GM20000 (cell line): ENCODE measurements at regions not wholly inside any gene's neighbourhood (a gene's known extent, or its start where the extent isn't known, plus 50 kb on each side); places are given as distances from the start of the nearest gene placed in this dataset.

ENCODE experiments used
- DNase-seq: peaks from one replicate; pipeline ENCODE4 v3.0.0; 2012; ENCODE audit warnings: low spot score
- CTCF ChIP-seq: IDR thresholded peaks from 2 replicates; pipeline ENCODE4 v1.5.1; 2012; ENCODE audit warnings: mild to moderate bottlenecking, control low read depth; ENCODE audit errors: extremely low read depth, missing control alignments

GRCh38 chr3:22569570-22569969, 633.6 kb upstream of the UBE2E2 start:
- no peak for TF ChIP-seq CTCF
- no peak for DNase-seq

DNA sequence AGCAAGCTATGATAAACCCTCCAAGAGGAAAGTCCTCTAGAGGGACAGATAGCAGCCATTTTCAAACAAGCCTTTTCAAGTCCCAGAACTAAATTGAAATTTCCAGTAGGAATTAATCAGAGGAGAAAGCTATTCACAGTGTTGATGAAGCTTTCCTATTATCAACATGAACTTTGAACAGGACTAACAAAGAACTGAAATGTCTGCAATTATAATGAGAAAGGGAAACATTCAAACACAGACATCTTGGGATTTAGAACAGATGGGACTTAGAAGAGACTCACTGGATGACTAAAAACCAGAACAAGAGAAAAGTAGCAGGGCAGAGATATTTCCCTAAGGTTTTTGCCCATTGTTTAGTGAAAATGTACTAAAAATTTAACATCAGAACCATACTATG, 622.1 kb upstream of the UBE2E2 start:
- DNase-seq: no peak
- no peak for TF ChIP-seq CTCF

DNA sequence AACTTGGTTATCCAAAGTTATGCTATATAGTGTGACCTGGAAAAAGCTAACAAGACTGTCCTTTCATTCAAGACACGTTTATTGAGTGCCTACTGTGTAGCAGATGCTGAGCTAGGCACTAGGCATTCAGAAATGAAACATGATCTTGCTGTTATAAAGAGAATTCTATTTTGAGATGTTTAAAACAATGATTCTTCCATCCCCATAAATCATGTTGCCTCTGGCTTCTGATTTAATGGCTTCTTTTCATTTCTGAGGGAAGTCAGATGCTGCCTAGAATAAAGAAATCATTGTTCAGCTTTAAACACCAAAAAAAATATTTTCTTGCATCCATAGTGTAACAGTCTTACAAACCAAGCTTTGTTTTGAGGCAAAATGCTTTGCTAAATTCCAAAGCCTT, 620.9 kb upstream of the UBE2E2 start:
- no peak for DNase-seq

GRCh38 chr3:22585504-22585903, 617.6 kb upstream of the UBE2E2 start:
- TF ChIP-seq CTCF: no peak
- no peak for DNase-seq

More for the DNA sequence above, 620.9 kb upstream of the UBE2E2 start:
- TF ChIP-seq CTCF: no peak

- no peak for DNase-seq
- no peak for TF ChIP-seq CTCF
These were observed 617.2 kb upstream of the UBE2E2 start for GRCh38 chr3:22585911-22586310.

DNA sequence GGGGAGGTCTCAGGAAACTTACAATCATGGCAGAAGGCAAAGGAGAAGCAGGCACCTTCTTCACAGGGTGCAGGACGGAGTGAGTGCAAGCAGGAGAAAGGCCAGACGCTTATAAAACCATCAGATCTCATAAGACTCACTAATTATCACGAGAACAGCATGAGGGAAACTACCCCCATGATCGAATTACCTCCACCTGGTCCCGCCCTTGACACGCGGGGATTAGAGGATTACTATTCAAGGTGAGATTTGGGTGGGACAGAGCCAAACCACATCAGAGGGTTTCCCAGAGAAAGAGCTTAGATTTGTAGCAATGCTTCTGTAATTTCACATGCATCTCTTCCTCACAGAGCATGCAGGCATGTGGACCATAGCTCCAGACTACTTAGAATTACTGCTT, 615.7 kb upstream of the UBE2E2 start:
- TF ChIP-seq CTCF: no peak
- no peak for DNase-seq

DNA sequence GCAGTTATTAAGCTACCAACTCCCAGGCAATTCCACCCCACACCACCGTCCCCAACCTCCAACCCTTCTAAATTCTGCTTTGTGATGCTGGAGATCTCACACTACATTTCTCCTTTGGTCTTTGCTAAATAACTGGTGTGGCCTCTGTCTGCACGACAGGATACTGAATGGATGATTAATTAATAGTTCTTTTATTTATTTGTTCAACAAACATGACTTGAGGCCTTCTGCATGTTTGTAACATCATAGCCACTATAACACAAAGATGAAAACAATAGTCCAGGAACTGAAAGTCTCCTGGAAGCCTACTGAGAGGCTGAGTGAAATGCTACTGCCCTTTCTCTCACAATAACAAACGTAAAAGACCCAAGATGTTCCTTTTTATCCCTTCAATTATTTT, 609.5 kb upstream of the UBE2E2 start:
- no peak for DNase-seq
- no peak for TF ChIP-seq CTCF
